Breast epithelium (tissue), 3 donors: ENCODE measurements at regions not wholly inside any gene's neighbourhood (a gene's known extent, or its start where the extent isn't known, plus 50 kb on each side); places are given as distances from the start of the nearest gene placed in this dataset.

Experiments used
- CTCF ChIP-seq, 3 donors: fragments of 450-650 bp; IDR thresholded peaks; one replicate each; pipeline ENCODE4 v1.5.1; 2016 to 2017; ENCODE audit warnings: antibody characterized with exemption in 3 of 3, mild to moderate bottlenecking in 3 of 3, moderate library complexity in 3 of 3
- POLR2A ChIP-seq: fragments of 450-650 bp; IDR thresholded peaks from one replicate; pipeline ENCODE4 v1.6.1; 2016; ENCODE audit warnings: antibody characterized with exemption, mild to moderate bottlenecking, moderate library complexity
- POLR2AphosphoS5 ChIP-seq, 3 donors: sonication (generic); formaldehyde crosslinking; IDR thresholded peaks; one replicate each; pipeline ENCODE4 v1.6.1; 2017; ENCODE audit warnings: antibody characterized with exemption in 3 of 3

- TF ChIP-seq POLR2AphosphoS5 (IDR thresholded peaks at IDR 0.05), result no peak
- TF ChIP-seq CTCF (IDR thresholded peaks at IDR 0.05), result no peak
- no peak for TF ChIP-seq POLR2A
These were observed 2011.5 kb upstream of the PCDH20 start for GRCh38 chr13:63427170-63427569.
